ENCODE measurements at regions not wholly inside any gene's neighbourhood (a gene's known extent, or its start where the extent isn't known, plus 50 kb on each side); places are given as distances from the start of the nearest gene placed in this dataset.

DNA sequence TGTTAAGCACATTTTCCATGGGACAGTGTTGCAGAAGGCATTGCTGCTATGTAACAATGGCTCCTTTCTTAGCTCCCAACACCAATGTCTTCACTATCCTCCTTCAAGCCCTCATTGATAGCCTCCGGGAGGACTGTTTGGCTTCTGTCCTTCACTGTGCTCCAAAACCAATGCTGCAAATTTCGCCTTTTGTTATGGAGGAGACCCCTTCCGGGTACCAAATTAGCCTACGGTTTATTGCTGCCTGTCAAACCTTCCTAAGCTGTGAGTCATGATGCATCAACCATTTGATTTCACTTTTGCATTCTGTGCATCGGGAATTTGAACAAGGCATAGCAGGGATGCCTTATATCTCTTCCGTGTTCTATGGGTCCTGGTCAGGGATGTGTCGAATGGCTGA, 432.9 kb downstream of the GATA3 start:
- TF ChIP-seq POLR2A (IDR thresholded peaks at IDR 0.05): no peak
- TF ChIP-seq, protein P1, sequence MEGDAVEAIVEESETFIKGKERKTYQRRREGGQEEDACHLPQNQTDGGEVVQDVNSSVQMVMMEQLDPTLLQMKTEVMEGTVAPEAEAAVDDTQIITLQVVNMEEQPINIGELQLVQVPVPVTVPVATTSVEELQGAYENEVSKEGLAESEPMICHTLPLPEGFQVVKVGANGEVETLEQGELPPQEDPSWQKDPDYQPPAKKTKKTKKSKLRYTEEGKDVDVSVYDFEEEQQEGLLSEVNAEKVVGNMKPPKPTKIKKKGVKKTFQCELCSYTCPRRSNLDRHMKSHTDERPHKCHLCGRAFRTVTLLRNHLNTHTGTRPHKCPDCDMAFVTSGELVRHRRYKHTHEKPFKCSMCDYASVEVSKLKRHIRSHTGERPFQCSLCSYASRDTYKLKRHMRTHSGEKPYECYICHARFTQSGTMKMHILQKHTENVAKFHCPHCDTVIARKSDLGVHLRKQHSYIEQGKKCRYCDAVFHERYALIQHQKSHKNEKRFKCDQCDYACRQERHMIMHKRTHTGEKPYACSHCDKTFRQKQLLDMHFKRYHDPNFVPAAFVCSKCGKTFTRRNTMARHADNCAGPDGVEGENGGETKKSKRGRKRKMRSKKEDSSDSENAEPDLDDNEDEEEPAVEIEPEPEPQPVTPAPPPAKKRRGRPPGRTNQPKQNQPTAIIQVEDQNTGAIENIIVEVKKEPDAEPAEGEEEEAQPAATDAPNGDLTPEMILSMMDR (IDR thresholded peaks at IDR 0.05): no peak

All from esophagus squamous epithelium (tissue), 4 donors.